Gastroesophageal sphincter (tissue), 4 donors: ENCODE measurements at regions not wholly inside any gene's neighbourhood (a gene's known extent, or its start where the extent isn't known, plus 50 kb on each side); places are given as distances from the start of the nearest gene placed in this dataset.
"Not testable (repeated sequence)": the region's sequence is repeated elsewhere in the genome, so short reads cannot be mapped to it uniquely, and the experiment has no call there.

Source experiments
- ATAC-seq: fragments of 150-250 bp; one replicate; pipeline ENCODE4 v1.9.1; 2016; ENCODE audit warnings: mild to moderate bottlenecking, moderate library complexity
- H3K27ac ChIP-seq, 4 donors: fragments of 200-600 bp; sonication (generic) in 3 of 4; 1 replicate in 3 of 4; 2 replicates in 1 of 4; pipeline ENCODE4 v1.5.1; 2016 to 2019
- H3K27me3 ChIP-seq: fragments of 200-600 bp; sonication (generic); one replicate; pipeline ENCODE4 v1.5.1; 2019
- H3K36me3 ChIP-seq, 2 donors: fragments of 200-600 bp; sonication (generic); one replicate each; pipeline ENCODE4 v1.5.1; 2019; ENCODE audit warnings: control low read depth in 1 of 2
- H3K4me1 ChIP-seq, 3 donors: fragments of 200-600 bp; sonication (generic); 1 replicate in 2 of 3; 2 replicates in 1 of 3; pipeline ENCODE4 v1.5.1; 2016 to 2019; ENCODE audit warnings: control low read depth in 2 of 3
- H3K4me3 ChIP-seq, 2 donors: fragments of 200-600 bp; sonication (generic); one replicate each; pipeline ENCODE4 v1.5.1; 2019; ENCODE audit warnings: mild to moderate bottlenecking in 1 of 2, moderate library complexity in 1 of 2
- H3K9me3 ChIP-seq, 3 donors: fragments of 200-600 bp; sonication (generic); one replicate each; pipeline ENCODE4 v1.5.1; 2017 to 2019; ENCODE audit warnings: control low read depth in 2 of 3
- EP300 ChIP-seq: sonication (generic); formaldehyde crosslinking; IDR thresholded peaks from one replicate; pipeline ENCODE4 v1.6.1; 2017; ENCODE audit warnings: antibody characterized with exemption, mild to moderate bottlenecking
- POLR2A ChIP-seq, 2 donors: fragments of 450-650 bp; IDR thresholded peaks; one replicate each; pipeline ENCODE4 v1.6.1; 2017; ENCODE audit warnings: antibody characterized with exemption in 2 of 2, mild to moderate bottlenecking in 2 of 2, moderate library complexity in 1 of 2
- POLR2AphosphoS5 ChIP-seq: sonication (generic); formaldehyde crosslinking; IDR thresholded peaks from one replicate; pipeline ENCODE4 v1.6.1; 2017; ENCODE audit warnings: antibody characterized with exemption
- WGBS, 2 donors: methylation state at CpG; one replicate each; pipeline ENCODE4 v1.1.5; 2018; ENCODE audit warnings: low coverage in 1 of 2; 5-methylcytosine and 5-hydroxymethylcytosine counted together
- TF ChIP-seq, protein P1 (sequence below), 4 experiments: fragments of 200-600 bp in 2 of 4; fragments of 450-650 bp in 2 of 4; sonication (generic) in 1 of 4; IDR thresholded peaks; one replicate each; pipeline ENCODE4 v1.5.1; 2017 to 2019; ENCODE audit warnings: antibody characterized with exemption in 4 of 4, mild to moderate bottlenecking in 2 of 4, moderate library complexity in 2 of 4

DNA sequence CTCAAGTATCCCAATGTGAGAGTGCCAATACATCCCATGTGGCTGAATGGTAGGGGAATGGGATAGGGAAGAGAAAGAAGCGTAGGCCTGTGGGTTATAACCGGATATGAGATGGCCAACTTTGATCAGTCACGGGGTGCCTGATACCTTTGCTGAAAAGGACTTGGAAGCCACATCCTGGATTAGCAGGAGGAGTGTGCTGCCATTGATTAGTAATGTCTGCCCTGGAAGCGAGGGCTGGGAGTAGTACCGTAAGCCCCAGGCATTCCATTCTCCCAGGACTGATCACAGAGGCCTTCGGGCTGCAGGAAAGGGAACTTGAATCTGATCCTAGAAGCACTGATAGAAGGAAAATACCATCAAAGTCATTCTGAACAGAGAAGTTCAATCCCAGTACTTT is 218.5 kb downstream of the TFCP2L1 start:
- peaks cover 29% of the 10 kb centered on the region for H3K27me3 ChIP-seq
- no peak overlapping the region for H3K27ac ChIP-seq
- ATAC-seq, result no peak
- 82 to 96% methylated on average over 4 to 5 of the region's 6 CpGs for WGBS, 2 donors
- H3K36me3 ChIP-seq, result no peaks in the 10 kb centered on the region
- H3K4me3 ChIP-seq, result no peak overlapping the region
- TF ChIP-seq POLR2AphosphoS5, result no peak
- no peak for TF ChIP-seq POLR2A (IDR thresholded peaks at IDR 0.05)
- no peak for TF ChIP-seq EP300
- TF ChIP-seq, protein P1, sequence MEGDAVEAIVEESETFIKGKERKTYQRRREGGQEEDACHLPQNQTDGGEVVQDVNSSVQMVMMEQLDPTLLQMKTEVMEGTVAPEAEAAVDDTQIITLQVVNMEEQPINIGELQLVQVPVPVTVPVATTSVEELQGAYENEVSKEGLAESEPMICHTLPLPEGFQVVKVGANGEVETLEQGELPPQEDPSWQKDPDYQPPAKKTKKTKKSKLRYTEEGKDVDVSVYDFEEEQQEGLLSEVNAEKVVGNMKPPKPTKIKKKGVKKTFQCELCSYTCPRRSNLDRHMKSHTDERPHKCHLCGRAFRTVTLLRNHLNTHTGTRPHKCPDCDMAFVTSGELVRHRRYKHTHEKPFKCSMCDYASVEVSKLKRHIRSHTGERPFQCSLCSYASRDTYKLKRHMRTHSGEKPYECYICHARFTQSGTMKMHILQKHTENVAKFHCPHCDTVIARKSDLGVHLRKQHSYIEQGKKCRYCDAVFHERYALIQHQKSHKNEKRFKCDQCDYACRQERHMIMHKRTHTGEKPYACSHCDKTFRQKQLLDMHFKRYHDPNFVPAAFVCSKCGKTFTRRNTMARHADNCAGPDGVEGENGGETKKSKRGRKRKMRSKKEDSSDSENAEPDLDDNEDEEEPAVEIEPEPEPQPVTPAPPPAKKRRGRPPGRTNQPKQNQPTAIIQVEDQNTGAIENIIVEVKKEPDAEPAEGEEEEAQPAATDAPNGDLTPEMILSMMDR (IDR thresholded peaks at IDR 0.05), result no peak
- H3K4me1 ChIP-seq, result peaks cover 0 to 8% (median 0%) of the 10 kb centered on the region in 3 donors
- no peaks in the 10 kb centered on the region for H3K9me3 ChIP-seq

DNA sequence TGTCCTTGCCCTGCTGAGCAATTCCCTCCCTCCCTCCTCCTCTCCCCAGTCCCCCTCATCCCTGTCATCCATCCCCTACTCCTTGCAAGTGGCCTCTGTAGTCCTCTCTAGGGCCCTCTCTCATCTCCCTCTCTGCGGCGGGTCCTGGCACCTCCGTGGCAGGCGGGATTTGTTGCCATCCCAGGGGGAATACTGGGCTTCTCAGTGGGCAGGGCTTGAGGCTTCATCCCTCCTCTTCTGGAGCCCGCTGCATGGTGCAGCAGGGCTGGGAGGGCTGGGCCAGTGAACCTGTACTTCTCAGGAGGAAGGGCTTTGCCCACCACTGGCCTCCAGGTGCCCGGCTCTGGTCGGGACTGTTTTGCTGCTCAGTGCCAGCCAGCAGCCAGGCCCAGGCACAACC is 216.2 kb downstream of the TFCP2L1 start:
- WGBS, 2 donors, result no CpG with 5 or more reads among the region's 7 CpGs
- no peaks in the 10 kb centered on the region for H3K36me3 ChIP-seq
- H3K27ac ChIP-seq, result no peak overlapping the region
- ATAC-seq, result no peak
- H3K4me1 ChIP-seq, result peaks cover 0 to 8% (median 0%) of the 10 kb centered on the region in 3 donors
- no peaks in the 10 kb centered on the region for H3K9me3 ChIP-seq
- H3K27me3 ChIP-seq, result peaks cover 23% of the 10 kb centered on the region
- TF ChIP-seq EP300 (no peak), POLR2AphosphoS5 (no peak), POLR2A (IDR thresholded peaks at IDR 0.05) (no peak)
- TF ChIP-seq, protein P1 (IDR thresholded peaks at IDR 0.05), result no peak
- no peak overlapping the region for H3K4me3 ChIP-seq

DNA sequence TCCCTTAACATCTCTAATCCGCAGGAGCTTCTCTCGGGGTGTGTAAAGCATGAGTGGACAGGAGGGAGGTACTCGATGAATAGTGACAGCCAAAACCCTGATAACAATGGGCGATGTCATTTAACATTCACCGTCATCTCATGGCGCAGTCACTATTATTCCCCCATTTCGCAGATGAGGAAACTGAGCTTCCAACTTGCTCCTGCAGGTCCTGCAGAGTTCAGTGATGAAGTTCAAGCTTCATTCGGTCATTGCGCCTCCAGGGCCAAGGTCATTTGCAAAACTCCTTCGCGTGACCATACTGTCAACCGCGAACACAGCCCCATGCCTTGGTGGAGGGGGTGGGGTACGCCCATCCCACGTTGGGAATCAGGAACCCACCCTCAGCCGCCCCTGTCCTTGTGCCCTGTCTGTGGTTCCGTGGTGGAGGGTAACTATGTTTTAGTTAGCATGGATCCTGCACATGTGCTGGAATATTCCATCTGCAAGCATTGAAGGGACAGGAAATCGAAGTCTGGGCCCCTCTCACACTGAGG is 215.5 kb downstream of the TFCP2L1 start:
- Histone ChIP-seq H3K27ac (no peak overlapping the region), H3K36me3 (no peaks in the 10 kb centered on the region), H3K4me1 (peaks cover 0 to 11% (median 0%) of the 10 kb centered on the region in 3 donors), H3K4me3 (no peak overlapping the region), H3K9me3 (no peaks in the 10 kb centered on the region), H3K27me3 (peaks cover 21% of the 10 kb centered on the region)
- WGBS, 2 donors, result 89 to 91% methylated on average over 9 to 13 of the region's 18 CpGs
- TF ChIP-seq, protein P1 (IDR thresholded peaks at IDR 0.05), result no peak
- no peak for TF ChIP-seq POLR2AphosphoS5
- no peak for TF ChIP-seq POLR2A (IDR thresholded peaks at IDR 0.05)
- no peak for TF ChIP-seq EP300
- no peak for ATAC-seq

DNA sequence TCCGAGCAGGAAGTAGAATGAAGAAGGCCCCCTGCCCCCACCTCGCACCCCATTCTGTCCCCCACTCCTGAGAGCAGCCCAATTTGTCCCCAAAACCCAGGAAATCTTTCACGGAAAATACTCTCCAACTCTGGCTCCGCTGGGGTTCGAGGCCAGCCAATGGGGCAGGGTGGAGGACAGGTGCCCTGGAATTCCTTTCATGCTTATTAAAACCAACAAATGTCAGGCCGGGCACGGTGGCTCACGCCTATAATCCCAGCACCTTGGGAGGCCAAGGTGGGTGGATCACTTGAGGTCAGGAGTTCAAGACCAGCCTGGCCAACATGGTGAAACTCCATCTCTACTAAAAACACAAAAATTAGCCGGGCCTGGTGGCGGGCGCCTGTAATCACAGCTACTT is 214.9 kb downstream of the TFCP2L1 start:
- ATAC-seq, H3K9me3 ChIP-seq, H3K27ac ChIP-seq, H3K4me3 ChIP-seq, H3K36me3 ChIP-seq: not testable (repeated sequence)
- Histone ChIP-seq H3K4me1 (peaks cover 0 to 16% (median 2%) of the 10 kb centered on the region in 3 donors), H3K27me3 (peaks cover 20% of the 10 kb centered on the region)
- 86 to 87% methylated on average over 1 to 11 of the region's 11 CpGs for WGBS, 2 donors

DNA sequence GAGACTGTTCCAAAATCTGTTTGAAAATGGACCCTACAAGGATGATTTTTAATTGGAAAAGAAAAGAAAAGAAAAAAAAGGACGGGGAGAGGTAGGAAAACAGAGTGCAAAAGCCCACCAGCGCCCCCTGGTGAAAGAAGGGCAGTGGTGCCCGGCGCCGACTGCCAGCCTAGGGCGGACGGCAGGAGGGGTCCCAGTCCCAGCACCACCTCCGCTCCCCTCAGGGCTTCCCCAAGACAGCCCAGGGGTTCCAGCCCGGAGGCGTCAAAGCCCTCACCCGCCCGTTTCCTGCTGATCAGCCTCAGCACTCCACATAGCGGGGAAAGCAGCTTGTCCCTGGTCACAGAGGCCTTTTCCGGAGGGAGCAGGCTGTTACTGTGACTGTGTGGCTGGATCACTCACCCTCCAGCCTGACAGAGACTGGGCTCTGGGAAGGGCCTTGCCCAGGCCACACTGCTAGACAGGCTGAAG is 213.9 kb downstream of the TFCP2L1 start:
- H3K27ac ChIP-seq, result no peak overlapping the region
- peaks cover 25% of the 10 kb centered on the region for H3K27me3 ChIP-seq
- H3K9me3 ChIP-seq, result no peaks in the 10 kb centered on the region
- TF ChIP-seq POLR2AphosphoS5 (no peak), POLR2A (IDR thresholded peaks at IDR 0.05) (no peak), EP300 (no peak)
- TF ChIP-seq, protein P1 (IDR thresholded peaks at IDR 0.05), result peak in 3 of 4 experiments; percentile 93 to 97 (median 94)
- ATAC-seq, result peak; percentile 59
- H3K4me3 ChIP-seq, result no peak overlapping the region
- H3K4me1 ChIP-seq, result peaks cover 0 to 27% (median 10%) of the 10 kb centered on the region in 3 donors
- 2 to 5% methylated on average over 8 of the region's 14 CpGs for WGBS, 2 donors
- no peaks in the 10 kb centered on the region for H3K36me3 ChIP-seq
